DOHH2 (cell line): ENCODE measurements at regions not wholly inside any gene's neighbourhood (a gene's known extent, or its start where the extent isn't known, plus 50 kb on each side); places are given as distances from the start of the nearest gene placed in this dataset.

ENCODE experiments used
- CTCF ChIP-seq: fragments of 200-600 bp; sonication (generic); IDR thresholded peaks from one replicate; pipeline ENCODE4 v1.5.1; 2014; ENCODE audit warnings: antibody characterized with exemption, mild to moderate bottlenecking, low read depth, low read length; ENCODE audit not compliant: poor library complexity, severe bottlenecking
- EZH2phosphoT487 ChIP-seq: fragments of 200-600 bp; sonication (generic); IDR thresholded peaks from 2 replicates; pipeline ENCODE4 v1.6.1; 2017; ENCODE audit warnings: borderline replicate concordance, mild to moderate bottlenecking, antibody characterized with exemption, low read length, moderate library complexity, mixed read lengths

- TF ChIP-seq CTCF (no peak), EZH2phosphoT487 (no peak)
These were observed 112.5 kb downstream of the KLF5 start for GRCh38 chr13:73171271-73171682.
